GM21447 (cell line): ENCODE measurements at regions not wholly inside any gene's neighbourhood (a gene's known extent, or its start where the extent isn't known, plus 50 kb on each side); places are given as distances from the start of the nearest gene placed in this dataset.

Experiments
- ATAC-seq: cut with Tn5 transposase; IDR thresholded peaks from one replicate; pipeline ENCODE4 v1.9.1; 2021; ENCODE audit not compliant: unreplicated experiment

DNA sequence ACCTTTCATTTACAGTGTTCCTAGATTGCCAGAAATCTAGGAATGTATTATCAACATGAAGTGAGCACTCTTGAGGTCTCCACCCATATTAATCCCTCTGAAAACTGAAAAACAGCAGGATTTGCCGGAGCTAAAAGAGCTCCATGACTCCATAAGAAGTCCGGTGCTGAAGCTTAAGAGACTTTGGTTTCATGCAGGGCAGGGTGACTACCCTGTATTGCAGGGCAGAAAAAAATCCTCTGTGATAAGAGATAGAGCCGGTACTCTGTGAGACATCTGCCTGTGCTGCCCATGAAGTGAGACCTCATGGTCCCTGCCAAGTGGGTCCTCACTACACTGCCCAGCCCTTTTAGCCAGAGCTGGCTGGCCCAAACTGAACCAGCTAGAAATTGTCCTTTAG is 127.2 kb upstream of the NPY2R start:
- no peak for ATAC-seq

DNA sequence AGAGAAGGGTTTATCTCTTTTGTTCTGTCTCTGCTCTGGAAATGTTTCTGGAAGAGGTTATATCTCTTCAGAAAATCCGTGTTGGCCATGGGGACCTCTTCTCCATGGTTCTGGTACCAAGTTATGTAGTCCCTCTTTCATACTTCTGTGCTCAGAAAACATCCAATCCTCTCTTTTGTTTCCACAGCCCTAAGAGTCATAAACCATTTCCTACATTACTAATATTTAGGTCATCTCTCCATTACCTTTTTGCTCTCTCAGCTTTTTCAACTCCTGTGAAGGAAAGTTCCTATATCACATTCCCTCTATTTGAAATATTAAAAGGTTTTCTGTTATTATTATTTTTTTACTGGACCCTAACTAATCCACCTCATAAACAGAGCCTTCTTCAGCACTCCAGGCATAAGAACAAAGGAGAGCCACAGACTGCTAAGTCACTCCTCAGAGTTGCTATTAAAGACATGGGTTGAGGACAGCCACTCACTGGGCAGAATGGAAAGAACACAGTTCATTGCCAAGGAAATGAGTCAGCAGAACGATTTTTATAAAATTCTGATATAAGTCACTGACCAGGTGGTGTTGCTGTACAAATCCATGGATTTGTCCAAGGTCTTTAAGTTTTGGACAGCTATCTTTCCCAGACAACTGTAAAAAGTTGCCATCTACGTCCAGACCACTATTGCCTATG is 122.4 kb upstream of the NPY2R start:
- ATAC-seq: no peak

DNA sequence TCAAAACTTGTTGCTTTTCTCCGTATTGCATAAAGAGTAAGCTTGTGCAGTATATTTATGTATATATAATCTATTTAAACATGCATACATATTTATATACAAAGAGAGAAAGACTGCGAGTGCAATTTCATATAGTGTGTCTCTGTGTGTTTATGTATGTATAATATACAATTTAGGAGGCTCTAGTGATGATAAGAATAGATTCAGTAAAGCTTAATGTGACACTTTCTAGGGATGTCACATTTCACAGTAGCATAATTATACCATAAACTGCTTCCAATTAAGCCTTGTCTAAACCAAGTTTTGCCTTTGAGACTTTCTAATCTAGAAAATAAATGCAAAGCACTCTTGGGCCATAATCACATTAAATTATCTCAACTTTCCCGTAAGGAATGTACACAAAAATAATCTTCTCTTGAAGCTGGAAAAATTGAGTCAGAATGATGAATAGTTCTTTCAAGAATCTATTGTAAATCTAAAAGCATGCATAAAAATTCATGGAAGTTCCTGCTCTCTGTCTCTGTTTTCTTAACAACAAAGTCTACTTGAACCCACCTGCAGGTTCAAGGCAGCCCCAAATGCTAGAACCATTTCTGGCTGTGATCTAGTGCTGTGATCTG is 114.1 kb upstream of the NPY2R start:
- no peak for ATAC-seq

DNA sequence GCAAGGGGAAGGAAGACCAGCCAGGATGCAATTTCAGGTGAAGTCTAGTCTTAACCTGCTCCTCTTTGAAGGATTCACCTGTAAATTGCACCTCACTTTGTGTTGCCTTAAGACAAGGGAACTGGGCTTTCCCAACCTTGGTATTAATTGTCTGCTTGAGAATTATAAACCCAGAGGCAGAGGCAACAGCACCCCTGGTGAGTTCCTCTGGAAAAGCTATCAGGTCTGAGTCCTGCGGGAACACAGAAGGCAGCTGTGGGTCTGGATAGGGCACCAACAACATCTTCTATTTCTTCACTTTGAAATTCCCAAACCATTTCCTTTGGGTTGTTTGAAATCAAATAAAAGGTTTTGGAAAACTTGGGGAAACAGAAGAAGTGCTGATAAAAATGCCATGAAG is 109.2 kb upstream of the NPY2R start:
- no peak for ATAC-seq

DNA sequence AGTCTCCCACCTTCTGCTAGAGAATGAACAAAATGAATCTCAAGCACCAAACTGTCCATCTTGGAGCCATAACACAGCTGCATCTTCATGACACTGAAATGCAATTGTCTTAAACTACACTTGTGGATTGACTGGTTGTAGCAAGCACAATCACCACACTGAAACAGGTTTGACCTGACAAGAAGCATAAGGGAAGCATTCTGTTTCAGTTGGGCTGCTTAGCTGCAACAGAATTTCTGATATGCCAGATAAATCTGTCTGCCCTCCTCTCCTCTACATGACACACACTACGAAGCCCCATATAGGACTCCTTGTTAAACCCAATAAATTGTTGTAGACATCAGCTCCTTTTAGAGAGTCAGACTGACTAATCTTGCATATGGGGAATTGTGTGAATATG is 101.8 kb upstream of the NPY2R start:
- no peak for ATAC-seq

- ATAC-seq: no peak
Measured at GRCh38 chr4:155107059-155107458, 101.4 kb upstream of the NPY2R start.

GRCh38 chr4:155114790-155115189 is 93.6 kb upstream of the NPY2R start:
- no peak for ATAC-seq

DNA sequence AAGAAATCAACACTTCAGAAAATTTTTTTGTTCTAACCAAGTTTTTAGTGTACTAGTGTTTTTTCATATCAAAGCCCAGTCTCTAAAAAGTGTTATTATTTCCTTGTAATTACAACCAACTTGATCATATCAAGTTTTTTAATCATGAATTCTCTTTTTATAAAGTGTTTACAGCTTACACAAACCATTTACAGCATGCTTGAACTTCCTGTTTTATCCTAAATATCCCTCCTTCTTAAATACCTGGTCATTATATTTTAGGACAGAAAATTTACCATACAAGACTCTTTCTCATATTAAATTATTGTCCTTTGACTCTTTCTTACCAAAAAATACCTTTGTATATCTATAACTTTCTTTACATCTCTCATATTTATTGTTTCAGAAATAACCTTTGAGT is 89.4 kb upstream of the NPY2R start:
- ATAC-seq: no peak

DNA sequence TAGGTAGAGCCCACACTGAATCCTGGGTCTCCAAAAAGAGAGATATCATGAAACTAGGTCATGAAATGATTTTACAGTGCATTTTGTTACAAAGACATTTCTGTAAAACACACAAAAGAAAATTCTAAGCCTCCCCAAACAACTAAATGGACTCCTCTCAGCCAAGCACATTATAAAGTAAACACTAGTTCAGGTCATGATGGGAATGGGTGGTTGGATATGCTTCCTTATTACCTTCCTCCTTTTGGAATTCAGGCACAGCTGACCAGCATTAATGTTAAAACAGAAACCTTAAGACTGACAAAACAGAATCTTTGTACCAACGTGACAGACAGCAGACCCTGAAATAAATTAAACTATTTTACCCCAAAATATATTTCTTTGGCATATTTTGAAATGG is 87.9 kb upstream of the NPY2R start:
- no peak for ATAC-seq

GRCh38 chr4:155122382-155122781 is 86.1 kb upstream of the NPY2R start:
- no peak for ATAC-seq

DNA sequence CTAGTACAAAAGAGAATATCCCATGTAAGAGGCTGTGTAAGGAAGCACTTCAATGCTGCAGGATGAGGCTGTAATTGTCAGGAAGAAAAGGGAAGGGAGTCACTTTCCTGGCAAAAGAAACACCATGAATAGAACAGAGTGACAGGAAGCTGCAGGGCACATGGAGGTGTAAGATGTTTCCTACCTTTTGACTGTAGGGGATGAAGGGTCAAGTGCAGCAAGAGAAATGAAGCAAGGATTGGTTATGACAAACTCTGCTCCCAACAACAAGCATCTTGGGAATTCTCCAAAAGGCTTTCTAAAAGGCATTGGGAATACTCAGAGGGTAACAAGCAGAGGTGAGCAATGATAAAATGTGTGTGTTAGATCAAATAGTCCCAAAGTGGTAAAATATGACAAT is 74.3 kb upstream of the NPY2R start:
- no peak for ATAC-seq

GRCh38 chr4:155140889-155141288 is 67.5 kb upstream of the NPY2R start:
- no peak for ATAC-seq

GRCh38 chr4:155143512-155143911 is 64.9 kb upstream of the NPY2R start:
- ATAC-seq: no peak
